Upper lobe of left lung (tissue), 4 donors: ENCODE measurements at regions not wholly inside any gene's neighbourhood (a gene's known extent, or its start where the extent isn't known, plus 50 kb on each side); places are given as distances from the start of the nearest gene placed in this dataset.

Experiments used
- CTCF ChIP-seq, 6 experiments: fragments of 450-650 bp in 4 of 6; fragments of 200-600 bp in 2 of 6; sonication (generic) in 2 of 6; IDR thresholded peaks; one replicate each; pipeline ENCODE4 v1.5.1; 2016 to 2019; ENCODE audit warnings: antibody characterized with exemption in 6 of 6
- POLR2A ChIP-seq, 4 donors: fragments of 450-650 bp; IDR thresholded peaks; one replicate each; pipeline ENCODE4 v1.5.1; 2016 to 2017; ENCODE audit warnings: antibody characterized with exemption in 4 of 4, mild to moderate bottlenecking in 2 of 4

- no peak for TF ChIP-seq CTCF (IDR thresholded peaks at IDR 0.05)
- no peak for TF ChIP-seq POLR2A (IDR thresholded peaks at IDR 0.05)
These were observed 125.1 kb upstream of the STX18 start for GRCh38 chr4:4666693-4667621.
